22Rv1 (cell line): ENCODE measurements at regions not wholly inside any gene's neighbourhood (a gene's known extent, or its start where the extent isn't known, plus 50 kb on each side); places are given as distances from the start of the nearest gene placed in this dataset.

ENCODE experiments used
- H3K27ac ChIP-seq: fragments of 450-650 bp; 2 replicates; pipeline ENCODE4 v1.5.1; 2017
- CTCF ChIP-seq: fragments of 450-650 bp; IDR thresholded peaks from 2 replicates; pipeline ENCODE4 v1.5.1; 2017; ENCODE audit warnings: mild to moderate bottlenecking
- ZFX ChIP-seq: fragments of 450-650 bp; IDR thresholded peaks from 2 replicates; pipeline ENCODE4 v1.6.1; 2017; ENCODE audit warnings: antibody characterized with exemption, borderline replicate concordance

DNA sequence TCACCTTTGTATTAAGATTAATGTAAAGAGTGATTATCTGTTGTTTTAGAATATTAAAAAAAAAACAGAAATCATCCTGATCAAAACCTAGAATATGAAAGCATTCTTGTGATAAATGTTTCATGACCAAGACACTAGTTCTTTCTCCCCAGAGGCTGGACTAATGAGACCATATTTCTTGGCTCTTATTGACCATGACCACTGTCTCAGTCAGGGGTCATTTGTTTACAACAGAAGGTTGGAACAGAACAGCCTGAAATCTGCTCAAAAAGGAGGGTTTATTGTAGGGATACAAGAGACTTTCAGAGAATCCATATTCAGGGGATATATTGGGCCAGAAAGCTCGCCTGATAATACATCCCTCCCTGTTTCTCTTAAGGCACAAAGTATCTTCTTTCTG, 87.7 kb downstream of the TMEM30B start:
- H3K27ac ChIP-seq = no peak overlapping the region
- TF ChIP-seq ZFX (no peak), CTCF (no peak)

DNA sequence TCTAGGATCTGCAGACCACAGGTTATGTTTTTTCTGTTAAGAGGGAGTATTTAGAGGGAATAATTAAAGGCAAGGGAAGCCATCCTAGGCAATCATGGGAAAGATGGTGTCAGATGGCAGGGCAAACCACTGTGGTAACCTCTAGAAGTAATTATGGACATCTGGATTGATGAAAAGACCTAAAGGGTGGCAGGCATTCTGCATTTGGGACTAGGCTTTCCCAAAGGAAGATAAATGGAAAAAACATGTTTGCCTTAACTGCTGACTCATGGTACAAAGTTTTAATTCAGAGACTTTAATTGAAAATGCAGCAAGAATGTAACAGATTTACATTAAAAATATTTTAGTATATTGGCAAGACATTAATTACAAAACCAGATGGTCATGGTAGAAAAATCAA, 88.1 kb downstream of the TMEM30B start:
- TF ChIP-seq ZFX (no peak), CTCF (no peak)
- H3K27ac ChIP-seq = no peak overlapping the region

GRCh38 chr14:61191733-61192132, 89.4 kb downstream of the TMEM30B start:
- TF ChIP-seq CTCF (no peak), ZFX (no peak)
- no peak overlapping the region for H3K27ac ChIP-seq

- H3K27ac ChIP-seq = no peak overlapping the region
These were observed 90.8 kb downstream of the TMEM30B start for GRCh38 chr14:61190341-61190740.

DNA sequence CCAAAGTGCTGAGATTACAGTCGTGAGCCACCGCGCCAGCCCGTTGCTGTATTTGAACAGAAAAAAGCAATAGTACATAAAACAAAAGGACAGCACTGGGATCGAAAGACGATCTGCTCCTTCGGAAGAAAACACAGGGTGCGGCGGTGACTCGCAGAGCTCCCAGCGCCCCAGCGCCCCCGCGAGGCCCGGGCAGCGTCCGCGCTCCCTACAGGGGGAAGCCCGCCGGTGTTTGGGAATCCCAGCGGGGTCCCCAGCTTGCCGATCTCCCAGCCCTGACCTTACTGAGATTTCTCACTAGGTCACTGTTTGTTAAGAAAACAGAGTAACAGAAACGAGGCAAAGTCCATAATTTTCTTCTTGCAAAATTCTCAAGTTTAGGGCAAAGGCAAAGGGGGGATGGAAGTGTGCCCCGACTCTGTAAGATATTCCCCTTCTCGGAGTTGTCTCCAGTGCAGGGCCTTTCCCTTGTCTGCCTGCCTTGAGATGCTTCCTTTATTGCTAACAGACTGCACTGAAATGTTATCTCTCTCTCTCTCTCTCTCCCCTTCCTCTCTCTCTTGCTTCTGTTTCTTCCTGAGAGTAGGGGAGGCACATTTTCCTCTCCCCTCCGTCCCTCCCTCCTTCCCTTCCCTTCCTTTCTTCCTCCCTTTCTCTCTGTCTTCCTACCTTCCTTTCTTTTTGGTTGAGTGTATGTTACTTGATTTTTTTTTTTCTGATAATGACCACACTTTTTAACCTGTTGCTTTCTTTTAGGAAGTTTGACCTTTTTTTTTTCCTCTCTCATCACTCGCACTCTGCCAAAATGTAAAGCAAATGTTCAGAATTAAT, 91.9 kb downstream of the TMEM30B start:
- TF ChIP-seq CTCF (peak; percentile 56), ZFX (no peak)
- H3K27ac ChIP-seq = no peak overlapping the region

More at GRCh38 chr14:61190341-61190740, 90.8 kb downstream of the TMEM30B start:
- TF ChIP-seq ZFX = no peak
- TF ChIP-seq CTCF = no peak

- no peak overlapping the region for H3K27ac ChIP-seq
- TF ChIP-seq CTCF (no peak), ZFX (no peak)
These were observed 92.9 kb downstream of the TMEM30B start for GRCh38 chr14:61188196-61188595.

DNA sequence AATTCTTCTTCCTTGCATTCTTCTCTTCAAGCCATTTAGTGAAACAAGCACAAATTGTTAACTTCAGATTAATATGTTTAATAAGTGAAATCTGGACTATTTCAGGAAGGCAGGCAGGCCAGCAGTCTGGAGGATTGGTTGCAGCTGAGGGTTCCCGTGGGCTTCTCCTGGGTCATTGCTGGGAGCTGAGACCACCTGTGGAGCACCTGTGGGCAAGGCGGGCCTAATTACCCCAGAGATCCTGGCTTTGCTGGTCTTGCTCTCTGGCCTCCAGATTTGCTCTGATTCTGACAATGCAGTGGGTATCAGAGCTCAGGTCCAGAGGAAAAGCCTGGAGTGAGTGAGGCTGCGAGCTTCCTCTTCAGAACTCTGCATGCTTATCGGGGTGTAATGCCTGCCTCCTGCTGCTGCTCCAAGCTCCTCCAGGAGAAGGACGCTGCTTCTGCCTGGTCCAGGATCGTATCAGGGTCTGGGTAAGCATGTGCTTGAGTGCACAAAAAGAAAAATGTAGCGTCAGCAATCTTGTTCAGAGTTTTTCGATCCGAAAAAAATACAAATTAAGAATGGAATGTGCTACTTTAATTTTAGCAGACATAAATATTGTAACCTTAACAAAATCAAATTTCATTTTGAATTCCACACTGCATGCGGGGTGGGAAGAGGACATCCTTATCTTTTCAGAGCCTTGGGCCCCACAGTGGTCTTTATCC, 93.8 kb downstream of the TMEM30B start:
- no peak overlapping the region for H3K27ac ChIP-seq
- no peak for TF ChIP-seq CTCF
- no peak for TF ChIP-seq ZFX
